ENCODE measurements at regions not wholly inside any gene's neighbourhood (a gene's known extent, or its start where the extent isn't known, plus 50 kb on each side); places are given as distances from the start of the nearest gene placed in this dataset.

GRCh38 chr6:75012018-75012417 lies 193.8 kb downstream of the COL12A1 start:
- TF ChIP-seq ELF4 (CRISPR knock-in tag; IDR thresholded peaks at IDR 0.05) (no peak), POLR2AphosphoS5 (IDR thresholded peaks at IDR 0.05; ENCODE audit: control insufficient read depth, insufficient read depth, low read depth, low read length) (no peak), JUNB (CRISPR knock-in tag; conservative IDR thresholded peaks at IDR 0.05) (no peak), IFI16 (CRISPR knock-in tag; IDR thresholded peaks at IDR 0.05) (no peak), ZNF184 (CRISPR knock-in tag; IDR thresholded peaks at IDR 0.05) (no peak), EWSR1 (IDR thresholded peaks at IDR 0.05; ENCODE audit: borderline replicate concordance, low read depth, partially characterized antibody) (no peak), ZNF766 (CRISPR knock-in tag; conservative IDR thresholded peaks at IDR 0.05) (no peak), ARHGAP35 (IDR thresholded peaks at IDR 0.05; ENCODE audit: partially characterized antibody) (no peak), LEF1 (IDR thresholded peaks at IDR 0.05) (no peak), KLF16 (IDR thresholded peaks at IDR 0.05) (no peak), CREM (IDR thresholded peaks at IDR 0.05; ENCODE audit: low read depth) (no peak), TARDBP (IDR thresholded peaks at IDR 0.05) (no peak)

All from K562 (cell line).